Kidney (tissue), 13 donors: ENCODE measurements at regions not wholly inside any gene's neighbourhood (a gene's known extent, or its start where the extent isn't known, plus 50 kb on each side); places are given as distances from the start of the nearest gene placed in this dataset.

Experiments used
- DNase-seq, 5 donors: peaks; one replicate each; pipeline ENCODE4 v3.0.0-alpha.2; 2013 to 2020
- FAIRE-seq: peaks from 2 replicates; lab custom pipeline; 2012; peaks lifted over from hg19 to GRCh38; lab: Jason Lieb, UNC
- H3K27ac ChIP-seq, 2 donors: one replicate each; pipeline ENCODE4 v1.7.0; 2013; ENCODE audit warnings: low read depth in 2 of 2, low read length in 2 of 2, inconsistent platforms in 1 of 2
- H3K27me3 ChIP-seq: one replicate; pipeline ENCODE4 v1.7.1; 2013; ENCODE audit warnings: low read length, inconsistent platforms; ENCODE audit not compliant: control insufficient read depth, insufficient read depth
- H3K36me3 ChIP-seq, 3 donors: one replicate each; pipeline versions ENCODE4 v1.7.0 to v1.7.1; 2013; ENCODE audit warnings: low read length in 3 of 3, control low read depth in 1 of 3, inconsistent platforms in 1 of 3; ENCODE audit not compliant: insufficient read depth in 3 of 3, control insufficient read depth in 2 of 3
- H3K4me1 ChIP-seq, 3 donors: one replicate each; pipeline versions ENCODE4 v1.7.0 to v1.7.1; 2013; ENCODE audit warnings: low read length in 3 of 3, inconsistent platforms in 1 of 3, low read depth in 1 of 3; ENCODE audit not compliant: control insufficient read depth in 2 of 3, insufficient read depth in 2 of 3
- H3K4me3 ChIP-seq, 3 donors: one replicate each; pipeline versions ENCODE4 v1.7.0 to v1.8.1; 2013; ENCODE audit warnings: low read length in 3 of 3, control low read depth in 1 of 3, inconsistent platforms in 1 of 3
- H3K9ac ChIP-seq, 3 donors: one replicate each; pipeline versions ENCODE4 v1.7.0 to v1.7.1; 2013; ENCODE audit warnings: low read length in 3 of 3, control low read depth in 1 of 3, inconsistent platforms in 1 of 3
- H3K9me3 ChIP-seq, 3 donors: one replicate each; pipeline versions ENCODE4 v1.7.0 to v1.7.1; 2013; ENCODE audit warnings: low read length in 3 of 3, control low read depth in 1 of 3, inconsistent platforms in 1 of 3; ENCODE audit not compliant: control insufficient read depth in 2 of 3, insufficient read depth in 1 of 3
- CTCF ChIP-seq: IDR thresholded peaks from 3 replicates; pipeline ENCODE4 v1.5.1; 2012; ENCODE audit warnings: mild to moderate bottlenecking, moderate library complexity, borderline replicate concordance; ENCODE audit not compliant: insufficient read depth; ENCODE audit errors: extremely low read depth
- intact Hi-C: fragments of 100-400 bp; cut with DNase I; formaldehyde crosslinking; loops from one replicate; pipeline ENCODE4 v1.11.1; 2022
- donor health status: control.
- donor health status: control.
- donor health status: control.
- donor health status: control.
- donor health status: control.
- donor health status: DM: yes; HTN: yes; CAD: no.
- donor health status: Normal renal cell carcinoma (clear cell type).

GRCh38 chr2:187942876-187943275, 348.8 kb upstream of the GULP1 start:
- Histone ChIP-seq H3K27me3 (no peaks in the 10 kb centered on the region), H3K9ac (no peak overlapping the region), H3K36me3 (no peaks in the 10 kb centered on the region), H3K4me1 (no peaks in the 10 kb centered on the region), H3K27ac (no peak overlapping the region), H3K9me3 (no peaks in the 10 kb centered on the region), H3K4me3 (no peak overlapping the region)
- intact Hi-C loops = no loop called here
- no peak for FAIRE-seq
- TF ChIP-seq CTCF = no peak
- DNase-seq = no peak

GRCh38 chr2:187943772-187944369, 347.8 kb upstream of the GULP1 start:
- no peaks in the 10 kb centered on the region for H3K9me3 ChIP-seq
- no peak overlapping the region for H3K9ac ChIP-seq
- H3K36me3 ChIP-seq = no peaks in the 10 kb centered on the region
- H3K27me3 ChIP-seq = no peaks in the 10 kb centered on the region
- TF ChIP-seq CTCF = no peak
- no peaks in the 10 kb centered on the region for H3K4me1 ChIP-seq
- FAIRE-seq (no peak), DNase-seq (no peak)
- intact Hi-C loops = no loop called here
- no peak overlapping the region for H3K4me3 ChIP-seq
- no peak overlapping the region for H3K27ac ChIP-seq

GRCh38 chr2:187949859-187950258, 341.8 kb upstream of the GULP1 start:
- no peak for FAIRE-seq
- DNase-seq = no peak

More at GRCh38 chr2:187949859-187950258, 341.8 kb upstream of the GULP1 start:
- intact Hi-C loops = no loop called here
- no peak overlapping the region for H3K9ac ChIP-seq
- H3K4me3 ChIP-seq = no peak overlapping the region
- no peaks in the 10 kb centered on the region for H3K4me1 ChIP-seq
- H3K9me3 ChIP-seq = peaks cover 0 to 2% (median 0%) of the 10 kb centered on the region in 3 donors
- no peaks in the 10 kb centered on the region for H3K36me3 ChIP-seq
- no peaks in the 10 kb centered on the region for H3K27me3 ChIP-seq
- H3K27ac ChIP-seq = no peak overlapping the region
- TF ChIP-seq CTCF = no peak
